Astrocyte (in vitro differentiated cells and primary cell): ENCODE measurements at regions not wholly inside any gene's neighbourhood (a gene's known extent, or its start where the extent isn't known, plus 50 kb on each side); places are given as distances from the start of the nearest gene placed in this dataset.

Source experiments
- DNase-seq: peaks from one replicate; pipeline ENCODE4 v3.0.0-alpha.2; 2010; ENCODE audit warnings: low read depth
- FAIRE-seq: peaks from 2 replicates; lab custom pipeline; 2011; peaks lifted over from hg19 to GRCh38; lab: Jason Lieb, UNC
- H2AFZ ChIP-seq: 2 replicates; pipeline ENCODE4 v1.6.0; 2012; ENCODE audit warnings: low read depth, low read length, inconsistent platforms
- H3K27ac ChIP-seq: 2 replicates; pipeline ENCODE4 v1.5.1; 2011; ENCODE audit warnings: low read depth, low read length, inconsistent platforms
- H3K27me3 ChIP-seq: 2 replicates; pipeline ENCODE4 v1.6.0; 2011; ENCODE audit warnings: low read length, inconsistent platforms; ENCODE audit not compliant: insufficient read depth
- H3K36me3 ChIP-seq: 2 replicates; pipeline ENCODE4 v1.5.1; 2011; ENCODE audit warnings: low read length, inconsistent platforms; ENCODE audit not compliant: insufficient read depth
- H3K4me1 ChIP-seq: 2 replicates; pipeline ENCODE4 v1.5.1; 2011; ENCODE audit warnings: low read length, inconsistent platforms; ENCODE audit not compliant: insufficient read depth
- H3K4me2 ChIP-seq: 2 replicates; pipeline ENCODE4 v1.6.0; 2012; ENCODE audit warnings: low read length, inconsistent platforms
- H3K4me3 ChIP-seq: 2 replicates; pipeline ENCODE4 v1.5.1; 2011; ENCODE audit warnings: low read depth, mild to moderate bottlenecking, low read length, inconsistent platforms; ENCODE audit not compliant: insufficient read depth
- H3K79me2 ChIP-seq: 2 replicates; pipeline ENCODE4 v1.6.0; 2012; ENCODE audit warnings: mild to moderate bottlenecking, low read length, inconsistent platforms; ENCODE audit not compliant: insufficient read depth
- H3K9ac ChIP-seq: 2 replicates; pipeline ENCODE4 v1.6.0; 2012; ENCODE audit warnings: mild to moderate bottlenecking, low read length, inconsistent platforms
- H3K9me3 ChIP-seq: 2 replicates; pipeline ENCODE4 v1.5.1; 2012; ENCODE audit warnings: low read depth, mild to moderate bottlenecking, low read length, inconsistent platforms; ENCODE audit not compliant: insufficient read depth
- H4K20me1 ChIP-seq: 2 replicates; pipeline ENCODE4 v1.6.0; 2012; ENCODE audit warnings: low read length, inconsistent platforms; ENCODE audit not compliant: insufficient read depth
- H3K27ac Mint-ChIP-seq: one replicate; pipeline ENCODE4 v1.8.0; 2021; ENCODE audit warnings: mild to moderate bottlenecking, mixed read lengths; ENCODE audit not compliant: unreplicated experiment
- H3K27me3 Mint-ChIP-seq: one replicate; pipeline ENCODE4 v1.8.0; 2021; ENCODE audit warnings: low read depth, mixed read lengths; ENCODE audit not compliant: unreplicated experiment
- H3K36me3 Mint-ChIP-seq: one replicate; pipeline ENCODE4 v1.8.0; 2021; ENCODE audit warnings: low read depth, mixed read lengths; ENCODE audit not compliant: unreplicated experiment
- H3K4me1 Mint-ChIP-seq: one replicate; pipeline ENCODE4 v1.8.0; 2021; ENCODE audit warnings: low read depth, mixed read lengths; ENCODE audit not compliant: unreplicated experiment
- H3K4me3 Mint-ChIP-seq: one replicate; pipeline ENCODE4 v1.8.0; 2021; ENCODE audit warnings: mild to moderate bottlenecking, moderate library complexity, mixed read lengths; ENCODE audit not compliant: unreplicated experiment
- H3K9me3 Mint-ChIP-seq: one replicate; pipeline ENCODE4 v1.8.0; 2021; ENCODE audit warnings: mild to moderate bottlenecking, mixed read lengths; ENCODE audit not compliant: unreplicated experiment
- EZH2 ChIP-seq: IDR thresholded peaks from 2 replicates; pipeline ENCODE4 v1.6.1; 2012; ENCODE audit warnings: mild to moderate bottlenecking, low read length, inconsistent platforms; ENCODE audit not compliant: insufficient read depth
- TF ChIP-seq, protein P1 (sequence below): IDR thresholded peaks from 2 replicates; pipeline ENCODE4 v1.5.1; 2011; ENCODE audit warnings: low read depth, mild to moderate bottlenecking, inconsistent platforms, low read length, moderate library complexity; ENCODE audit not compliant: insufficient read depth

DNA sequence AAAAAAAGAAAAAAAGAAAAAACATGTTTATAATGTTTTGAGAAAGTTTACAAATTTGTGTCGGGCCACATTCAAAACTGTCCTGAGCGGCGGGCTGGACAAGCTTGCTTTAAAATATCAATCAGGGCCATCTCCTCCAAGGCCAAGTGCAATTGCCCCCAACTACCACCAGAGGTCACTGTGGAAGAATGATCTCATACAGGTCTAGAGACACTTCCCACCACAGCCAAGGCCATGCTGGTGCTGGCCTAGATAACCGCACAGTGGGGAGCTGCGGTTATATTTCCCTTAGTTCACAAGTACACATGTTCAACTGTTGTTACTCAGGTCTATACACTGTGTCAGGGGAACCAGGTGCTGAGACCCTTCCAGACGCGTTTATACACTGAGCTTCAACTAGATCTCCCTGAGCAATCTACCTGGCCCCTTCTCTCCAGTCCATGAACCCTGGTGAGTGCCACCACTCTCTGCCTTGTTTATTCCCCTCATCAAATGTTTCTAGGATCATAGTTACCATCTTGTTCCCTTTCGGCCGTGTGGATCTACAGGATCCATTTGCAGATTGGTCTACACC lies 83.8 kb upstream of the CCL2 start:
- Histone ChIP-seq H3K4me1 (no peaks in the 10 kb centered on the region), H2AFZ (no peak overlapping the region), H3K4me3 (no peak overlapping the region), H4K20me1 (no peaks in the 10 kb centered on the region), H3K9ac (no peak overlapping the region), H3K79me2 (no peaks in the 10 kb centered on the region), H3K27me3 (peaks cover 2% of the 10 kb centered on the region), H3K36me3 (no peaks in the 10 kb centered on the region), H3K4me2 (no peak overlapping the region), H3K9me3 (no peaks in the 10 kb centered on the region), H3K27ac (no peak overlapping the region)
- Mint-ChIP-seq H3K27me3 (peaks cover 5% of the 10 kb centered on the region), H3K27ac (peak overlapping the region; percentile 42), H3K9me3 (no peaks in the 10 kb centered on the region), H3K4me1 (peaks cover 5% of the 10 kb centered on the region), H3K4me3 (peak overlapping the region; percentile 30), H3K36me3 (no peaks in the 10 kb centered on the region)
- FAIRE-seq (no peak), DNase-seq (peak; percentile 12)
- no peak for TF ChIP-seq EZH2
- TF ChIP-seq, protein P1, sequence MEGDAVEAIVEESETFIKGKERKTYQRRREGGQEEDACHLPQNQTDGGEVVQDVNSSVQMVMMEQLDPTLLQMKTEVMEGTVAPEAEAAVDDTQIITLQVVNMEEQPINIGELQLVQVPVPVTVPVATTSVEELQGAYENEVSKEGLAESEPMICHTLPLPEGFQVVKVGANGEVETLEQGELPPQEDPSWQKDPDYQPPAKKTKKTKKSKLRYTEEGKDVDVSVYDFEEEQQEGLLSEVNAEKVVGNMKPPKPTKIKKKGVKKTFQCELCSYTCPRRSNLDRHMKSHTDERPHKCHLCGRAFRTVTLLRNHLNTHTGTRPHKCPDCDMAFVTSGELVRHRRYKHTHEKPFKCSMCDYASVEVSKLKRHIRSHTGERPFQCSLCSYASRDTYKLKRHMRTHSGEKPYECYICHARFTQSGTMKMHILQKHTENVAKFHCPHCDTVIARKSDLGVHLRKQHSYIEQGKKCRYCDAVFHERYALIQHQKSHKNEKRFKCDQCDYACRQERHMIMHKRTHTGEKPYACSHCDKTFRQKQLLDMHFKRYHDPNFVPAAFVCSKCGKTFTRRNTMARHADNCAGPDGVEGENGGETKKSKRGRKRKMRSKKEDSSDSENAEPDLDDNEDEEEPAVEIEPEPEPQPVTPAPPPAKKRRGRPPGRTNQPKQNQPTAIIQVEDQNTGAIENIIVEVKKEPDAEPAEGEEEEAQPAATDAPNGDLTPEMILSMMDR = peak; percentile 94

DNA sequence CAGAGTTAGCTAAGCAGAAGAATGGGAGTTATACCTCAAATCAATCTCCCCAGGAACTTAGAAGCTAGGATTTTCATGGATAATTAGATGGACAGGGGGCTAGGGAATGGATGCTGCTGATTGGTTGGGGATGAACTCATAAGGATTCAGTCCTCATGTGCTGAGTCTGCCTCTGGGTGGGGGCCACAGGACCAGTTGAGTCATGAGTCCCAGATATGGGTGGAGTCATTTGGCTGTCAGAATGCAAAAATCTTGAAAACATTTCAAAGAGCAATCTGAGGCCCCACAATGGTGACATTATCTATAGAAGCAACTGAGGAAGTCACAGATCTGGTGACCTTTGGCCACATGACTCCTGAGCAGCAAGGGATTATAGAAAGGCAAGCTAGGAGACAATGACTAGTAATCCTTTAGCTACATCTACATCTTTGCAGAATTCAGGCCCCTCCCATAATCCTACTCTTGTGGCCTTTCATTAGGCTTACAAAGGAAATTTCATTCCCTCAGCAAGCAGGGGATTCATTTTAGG lies 82.6 kb upstream of the CCL2 start:
- H3K27me3 Mint-ChIP-seq = peaks cover 5% of the 10 kb centered on the region
- peaks cover 5% of the 10 kb centered on the region for H3K4me1 Mint-ChIP-seq
- no peak overlapping the region for H3K4me2 ChIP-seq
- H3K27ac Mint-ChIP-seq = no peak overlapping the region
- H3K27me3 ChIP-seq = no peaks in the 10 kb centered on the region
- no peak overlapping the region for H3K4me3 Mint-ChIP-seq
- H3K4me3 ChIP-seq = no peak overlapping the region
- no peaks in the 10 kb centered on the region for H3K79me2 ChIP-seq
- no peak overlapping the region for H3K9ac ChIP-seq
- H3K9me3 ChIP-seq = no peaks in the 10 kb centered on the region
- peaks cover 3% of the 10 kb centered on the region for H3K4me1 ChIP-seq
- H3K36me3 Mint-ChIP-seq = no peaks in the 10 kb centered on the region
- no peak overlapping the region for H2AFZ ChIP-seq
- H3K27ac ChIP-seq = no peak overlapping the region
- FAIRE-seq (no peak), DNase-seq (no peak)
- H3K9me3 Mint-ChIP-seq = no peaks in the 10 kb centered on the region
- H3K36me3 ChIP-seq = no peaks in the 10 kb centered on the region
- TF ChIP-seq EZH2 = no peak
- H4K20me1 ChIP-seq = no peaks in the 10 kb centered on the region

DNA sequence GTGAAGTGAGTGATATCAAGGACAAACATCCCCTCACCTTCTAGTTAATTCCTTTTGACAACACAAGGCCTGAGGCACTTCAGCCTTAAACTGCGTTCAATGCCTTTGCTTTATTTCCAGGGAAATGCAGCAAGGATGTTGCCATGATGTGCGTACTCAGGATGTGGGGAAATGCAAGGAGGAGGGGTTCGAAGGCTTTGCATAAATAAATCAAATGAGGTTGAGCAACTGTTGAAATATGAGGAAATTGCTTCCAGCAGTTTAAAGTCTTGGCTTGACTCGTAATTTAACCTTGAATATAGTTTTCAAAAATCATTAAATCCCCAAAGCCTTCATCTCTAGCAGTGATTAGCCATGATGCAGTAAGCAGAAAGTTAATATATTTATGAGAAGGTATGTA lies 81.8 kb upstream of the CCL2 start:
- Histone ChIP-seq H3K4me3 (no peak overlapping the region), H3K36me3 (no peaks in the 10 kb centered on the region), H3K27me3 (no peaks in the 10 kb centered on the region), H3K4me1 (peaks cover 9% of the 10 kb centered on the region), H3K27ac (no peak overlapping the region), H4K20me1 (no peaks in the 10 kb centered on the region), H3K4me2 (no peak overlapping the region), H2AFZ (no peak overlapping the region), H3K9me3 (no peaks in the 10 kb centered on the region), H3K9ac (no peak overlapping the region), H3K79me2 (no peaks in the 10 kb centered on the region)
- Mint-ChIP-seq H3K27me3 (peaks cover 5% of the 10 kb centered on the region), H3K9me3 (no peaks in the 10 kb centered on the region), H3K4me1 (peaks cover 11% of the 10 kb centered on the region), H3K4me3 (no peak overlapping the region), H3K27ac (no peak overlapping the region), H3K36me3 (no peaks in the 10 kb centered on the region)
- no peak for TF ChIP-seq EZH2
- TF ChIP-seq, protein P1 = no peak
- FAIRE-seq (no peak), DNase-seq (peak; percentile 18)
